SK-N-SH (cell line): ENCODE measurements at regions not wholly inside any gene's neighbourhood (a gene's known extent, or its start where the extent isn't known, plus 50 kb on each side); places are given as distances from the start of the nearest gene placed in this dataset.

Experiments
- CTCF ChIA-PET: fragments of 300-600, 350-600 bp; formaldehyde crosslinking; extraction: SDS; loops from one replicate; lab custom pipeline; 2021; lab: Yijun Ruan, JAX
- POLR2A ChIA-PET: fragments of 350-600 bp; sonication (Branson Sonifier 250); formaldehyde crosslinking; extraction: SDS; loops from one replicate; lab custom pipeline; 2020; ENCODE audit warnings: antibody characterized with exemption, inconsistent platforms; lab: Yijun Ruan, JAX
- DNase-seq: peaks from one replicate; pipeline ENCODE4 v3.0.0; 2012
- H2AFZ ChIP-seq: fragments of 200-600 bp; sonication (generic); 2 replicates; pipeline ENCODE4 v1.8.1; 2016; ENCODE audit warnings: antibody characterized with exemption, mild to moderate bottlenecking, low read depth
- H3F3A ChIP-seq: fragments of 200-600 bp; sonication (generic); replicated peaks from 2 replicates; pipeline ENCODE3; 2016; ENCODE audit warnings: antibody characterized with exemption, mild to moderate bottlenecking; ENCODE audit not compliant: insufficient read depth
- H3K27ac ChIP-seq, 2 experiments: fragments of 200-500 bp in 1 of 2; fragments of 200-600 bp in 1 of 2; sonication (Bioruptor generic) in 1 of 2; sonication (generic), shearing (Covaris generic) in 1 of 2; 2 replicates each; pipeline versions ENCODE4 v1.5.1 to v1.6.1; 2014 to 2016; ENCODE audit warnings: low read depth in 2 of 2, inconsistent platforms in 1 of 2, low read length in 1 of 2, mild to moderate bottlenecking in 1 of 2, mixed read lengths in 1 of 2
- H3K27me3 ChIP-seq: fragments of 200-600 bp; sonication (generic), shearing (Covaris generic); 2 replicates; pipeline ENCODE4 v1.6.1; 2016; ENCODE audit warnings: mixed run types; ENCODE audit not compliant: insufficient read depth
- H3K36me3 ChIP-seq, 2 experiments: fragments of 200-500 bp in 1 of 2; fragments of 200-600 bp in 1 of 2; sonication (Bioruptor generic) in 1 of 2; sonication (generic) in 1 of 2; replicated peaks in 1 of 2; 2 replicates each; pipeline versions ENCODE3 to v1.5.1; 2014 to 2016; ENCODE audit warnings: low read length in 1 of 2, mild to moderate bottlenecking in 1 of 2; ENCODE audit not compliant: insufficient read depth in 2 of 2, control insufficient read depth in 1 of 2
- H3K4me1 ChIP-seq, 2 experiments: fragments of 200-500 bp in 1 of 2; fragments of 200-600 bp in 1 of 2; sonication (Bioruptor generic) in 1 of 2; sonication (generic), shearing (Covaris generic) in 1 of 2; 2 replicates each; pipeline versions ENCODE4 v1.5.1 to v1.6.1; 2014 to 2016; ENCODE audit warnings: low read depth in 1 of 2, low read length in 1 of 2, mixed run types in 1 of 2; ENCODE audit not compliant: insufficient read depth in 2 of 2, control insufficient read depth in 1 of 2
- H3K4me2 ChIP-seq: fragments of 200-600 bp; sonication (generic), shearing (Covaris generic); 2 replicates; pipeline ENCODE4 v1.6.1; 2017; ENCODE audit warnings: mixed run types
- H3K4me3 ChIP-seq, 2 experiments: fragments of 200-500 bp in 1 of 2; fragments of 200-600 bp in 1 of 2; sonication (Bioruptor generic) in 1 of 2; sonication (generic), shearing (Covaris generic) in 1 of 2; 2 replicates each; pipeline versions ENCODE4 v1.5.1 to v1.8.1; 2014 to 2016; ENCODE audit warnings: low read depth in 2 of 2, inconsistent platforms in 1 of 2, low read length in 1 of 2, mild to moderate bottlenecking in 1 of 2, mixed read lengths in 1 of 2, moderate library complexity in 1 of 2
- H3K79me2 ChIP-seq: fragments of 200-600 bp; sonication (generic); 2 replicates; pipeline ENCODE4 v1.8.1; 2017; ENCODE audit warnings: mild to moderate bottlenecking; ENCODE audit not compliant: insufficient read depth
- H3K9ac ChIP-seq: fragments of 200-600 bp; sonication (generic); 2 replicates; pipeline ENCODE4 v1.6.1; 2017; ENCODE audit warnings: mixed run types
- H3K9me2 ChIP-seq: fragments of 200-600 bp; sonication (generic); 2 replicates; pipeline ENCODE4 v1.6.1; 2017; ENCODE audit warnings: mixed run types
- H3K9me3 ChIP-seq: fragments of 200-600 bp; sonication (generic); 2 replicates; pipeline ENCODE4 v1.6.1; 2017; ENCODE audit warnings: mixed run types, mild to moderate bottlenecking, moderate library complexity
- H4K20me1 ChIP-seq: fragments of 200-600 bp; sonication (generic); 2 replicates; pipeline ENCODE4 v1.6.1; 2017; ENCODE audit warnings: mild to moderate bottlenecking, mixed run types; ENCODE audit not compliant: insufficient read depth
- ELF1 ChIP-seq: IDR thresholded peaks from 2 replicates; pipeline ENCODE4 v1.4.0; 2012
- EP300 ChIP-seq, 2 experiments: IDR thresholded peaks; 2 replicates each; pipeline versions ENCODE4 v1.4.0 to v1.6.1; 2012; ENCODE audit warnings: borderline replicate concordance in 1 of 2, low read depth in 1 of 2, low read length in 1 of 2
- EZH2phosphoT487 ChIP-seq: fragments of 200-600 bp; sonication (generic); IDR thresholded peaks from 2 replicates; pipeline ENCODE4 v1.6.1; 2017; ENCODE audit warnings: low read depth, mixed run types, mild to moderate bottlenecking, antibody characterized with exemption, moderate library complexity, borderline replicate concordance
- FOSL2 ChIP-seq: IDR thresholded peaks from 2 replicates; pipeline ENCODE4 v1.4.0; 2012; ENCODE audit warnings: low read depth, mild to moderate bottlenecking, moderate library complexity, borderline replicate concordance
- FOXJ3 ChIP-seq: sonication (generic); formaldehyde crosslinking; IDR thresholded peaks from 2 replicates; pipeline ENCODE4 v1.5.1; 2020; ENCODE audit warnings: mild to moderate bottlenecking, missing genetic modification reagents
- FOXM1 ChIP-seq: IDR thresholded peaks from 2 replicates; pipeline ENCODE4 v1.4.0; 2012; ENCODE audit warnings: low read depth, mild to moderate bottlenecking
- GABPA ChIP-seq: IDR thresholded peaks from 2 replicates; pipeline ENCODE4 v1.4.0; 2012; ENCODE audit warnings: low read depth, mild to moderate bottlenecking
- GATA2 ChIP-seq: sonication (generic); formaldehyde crosslinking; IDR thresholded peaks from 2 replicates; pipeline ENCODE4 v1.5.0; 2020; ENCODE audit warnings: mild to moderate bottlenecking, missing genetic modification reagents
- JUND ChIP-seq: IDR thresholded peaks from 2 replicates; pipeline ENCODE4 v1.4.0; 2012
- MEF2A ChIP-seq: IDR thresholded peaks from 2 replicates; pipeline ENCODE4 v1.4.0; 2012; ENCODE audit warnings: low read depth, borderline replicate concordance
- NRF1 ChIP-seq: IDR thresholded peaks from 2 replicates; pipeline ENCODE4 v1.6.1; 2012; ENCODE audit warnings: low read depth, mild to moderate bottlenecking, low read length
- POLR2AphosphoS5 ChIP-seq: IDR thresholded peaks from 2 replicates; pipeline ENCODE4 v1.6.1; 2012; ENCODE audit warnings: low read depth, low read length
- RAD21 ChIP-seq: IDR thresholded peaks from 2 replicates; pipeline ENCODE4 v1.6.1; 2012; ENCODE audit warnings: mild to moderate bottlenecking, low read length
- RCOR1 ChIP-seq: fragments of 150-350 bp; IDR thresholded peaks from 2 replicates; pipeline ENCODE4 v1.6.1; 2017; ENCODE audit warnings: antibody characterized with exemption, low read length
- REST ChIP-seq: IDR thresholded peaks from 2 replicates; pipeline ENCODE4 v1.6.1; 2012; ENCODE audit warnings: mild to moderate bottlenecking, low read depth, low read length, moderate library complexity
- RFX5 ChIP-seq: IDR thresholded peaks from 2 replicates; pipeline ENCODE4 v1.6.1; 2012; ENCODE audit warnings: mild to moderate bottlenecking, improper control_type of control experiment, low read length
- RXRA ChIP-seq: IDR thresholded peaks from 2 replicates; pipeline ENCODE4 v1.4.0; 2012; ENCODE audit warnings: low read depth, mild to moderate bottlenecking, borderline replicate concordance
- TAF1 ChIP-seq: IDR thresholded peaks from 2 replicates; pipeline ENCODE4 v1.6.1; 2012; ENCODE audit warnings: low read depth, mild to moderate bottlenecking, low read length, moderate library complexity, borderline replicate concordance
- TCF12 ChIP-seq: IDR thresholded peaks from 2 replicates; pipeline ENCODE4 v1.4.0; 2012
- TEAD4 ChIP-seq: IDR thresholded peaks from 2 replicates; pipeline ENCODE4 v1.4.0; 2012; ENCODE audit warnings: mild to moderate bottlenecking, borderline replicate concordance; ENCODE audit not compliant: insufficient read depth
- USF1 ChIP-seq: IDR thresholded peaks from 2 replicates; pipeline ENCODE4 v1.4.0; 2012; ENCODE audit warnings: low read depth, borderline replicate concordance
- USF2 ChIP-seq: fragments of 150-350 bp; IDR thresholded peaks from 2 replicates; pipeline ENCODE4 v1.6.1; 2017; ENCODE audit warnings: antibody characterized with exemption, low read length, low read depth, borderline replicate concordance
- YY1 ChIP-seq: IDR thresholded peaks from 2 replicates; pipeline ENCODE4 v1.4.0; 2012; ENCODE audit warnings: low read depth, mild to moderate bottlenecking
- ZBTB33 ChIP-seq: IDR thresholded peaks from 2 replicates; pipeline ENCODE4 v1.4.0; 2012; ENCODE audit warnings: low read depth, borderline replicate concordance
- WGBS: methylation state at CpG from one replicate; pipeline ENCODE4 v1.1.6; 2017; ENCODE audit warnings: low lambda C conversion rate; 5-methylcytosine and 5-hydroxymethylcytosine counted together

- Histone ChIP-seq H3F3A (no peaks in the 10 kb centered on the region), H4K20me1 (no peaks in the 10 kb centered on the region), H3K36me3 (no peaks in the 10 kb centered on the region), H2AFZ (no peak overlapping the region), H3K9me2 (no peaks in the 10 kb centered on the region), H3K4me2 (no peak overlapping the region), H3K9ac (no peak overlapping the region), H3K27me3 (no peaks in the 10 kb centered on the region), H3K4me3 (no peak overlapping the region), H3K9me3 (no peaks in the 10 kb centered on the region), H3K4me1 (no peaks in the 10 kb centered on the region), H3K79me2 (no peaks in the 10 kb centered on the region), H3K27ac (no peak overlapping the region)
- ChIA-PET CTCF (no interaction called here), POLR2A (no interaction called here)
- DNase-seq: no peak
- no peak for TF ChIP-seq POLR2AphosphoS5
- no peak for TF ChIP-seq FOSL2
- TF ChIP-seq TCF12: no peak
- TF ChIP-seq TEAD4: no peak
- no peak for TF ChIP-seq RXRA
- no peak for TF ChIP-seq RCOR1
- no peak for TF ChIP-seq YY1
- TF ChIP-seq ELF1: no peak
- TF ChIP-seq REST: no peak
- TF ChIP-seq GABPA: no peak
- TF ChIP-seq EP300 (IDR thresholded peaks at IDR 0.05; ENCODE audit: borderline replicate concordance in 1 of 2, low read depth in 1 of 2, low read length in 1 of 2): no peak
- TF ChIP-seq GATA2: no peak
- TF ChIP-seq EZH2phosphoT487: no peak
- TF ChIP-seq TAF1: no peak
- TF ChIP-seq FOXM1: no peak
- TF ChIP-seq JUND: no peak
- TF ChIP-seq NRF1: no peak
- WGBS: 34% methylated on average over 5 of the region's 5 CpGs
Observed at GRCh38 chr18:30044496-30044895, 998.0 kb downstream of the DSC3 start.

- H3K9me3 ChIP-seq: no peaks in the 10 kb centered on the region
- H2AFZ ChIP-seq: no peak overlapping the region
- H3K9ac ChIP-seq: no peak overlapping the region
- H3K79me2 ChIP-seq: no peaks in the 10 kb centered on the region
- no peaks in the 10 kb centered on the region for H3K9me2 ChIP-seq
- no peaks in the 10 kb centered on the region for H4K20me1 ChIP-seq
- no peaks in the 10 kb centered on the region for H3F3A ChIP-seq
- ChIA-PET POLR2A (no interaction called here), CTCF (no interaction called here)
- no peak overlapping the region for H3K4me2 ChIP-seq
- no peaks in the 10 kb centered on the region for H3K36me3 ChIP-seq
- no peak overlapping the region for H3K4me3 ChIP-seq
- no peak overlapping the region for H3K27ac ChIP-seq
- no peaks in the 10 kb centered on the region for H3K4me1 ChIP-seq
- no peak for DNase-seq
- no peaks in the 10 kb centered on the region for H3K27me3 ChIP-seq
- TF ChIP-seq ZBTB33 (no peak), EZH2phosphoT487 (no peak), RFX5 (no peak), FOXJ3 (CRISPR knock-in tag) (no peak), MEF2A (no peak), POLR2AphosphoS5 (no peak), JUND (no peak), USF2 (no peak), TCF12 (no peak), TAF1 (no peak), RAD21 (no peak), USF1 (no peak)
Observed at GRCh38 chr18:30039201-30039600, 1003.3 kb downstream of the DSC3 start.
